ACHN (cell line): ENCODE measurements at regions not wholly inside any gene's neighbourhood (a gene's known extent, or its start where the extent isn't known, plus 50 kb on each side); places are given as distances from the start of the nearest gene placed in this dataset.

Experiments
- DNase-seq: peaks from one replicate; pipeline ENCODE4 v3.0.0-alpha.2; 2015
- in situ Hi-C: cut with HindIII; loops from 2 replicates; pipeline ENCODE4 v1.10.0; 2017; ENCODE audit warnings: low sequenced_read_pairs, low pct_ligation_motif_present, low pct_unique_long_range_greater_than_20kb

GRCh38 chr5:26828294-26828693 is 210.1 kb downstream of the CDH9 start:
- in situ Hi-C loops: no loop called here
- no peak for DNase-seq

GRCh38 chr5:26813235-26813634 is 225.2 kb downstream of the CDH9 start:
- DNase-seq: no peak
- in situ Hi-C loops: no loop called here

GRCh38 chr5:26812714-26813113 is 225.7 kb downstream of the CDH9 start:
- DNase-seq: no peak
- in situ Hi-C loops: no loop called here

GRCh38 chr5:26807231-26808199 is 230.9 kb downstream of the CDH9 start:
- in situ Hi-C loops: no loop called here
- DNase-seq: no peak

GRCh38 chr5:26805076-26805475 is 233.3 kb downstream of the CDH9 start:
- in situ Hi-C loops: no loop called here
- peak; percentile 8 for DNase-seq

- in situ Hi-C loops: no loop called here
- DNase-seq: no peak
Observed at GRCh38 chr5:26802944-26803343, 235.4 kb downstream of the CDH9 start.

GRCh38 chr5:26791433-26791832 is 247.0 kb downstream of the CDH9 start:
- no peak for DNase-seq
- in situ Hi-C loops: no loop called here

- DNase-seq: no peak
- in situ Hi-C loops: no loop called here
Observed at GRCh38 chr5:26791021-26791420, 247.4 kb downstream of the CDH9 start.

- no peak for DNase-seq
- in situ Hi-C loops: no loop called here
Observed at GRCh38 chr5:26763215-26763614, 275.2 kb downstream of the CDH9 start.

- no peak for DNase-seq
- in situ Hi-C loops: no loop called here
Observed at GRCh38 chr5:26761446-26761845, 276.9 kb downstream of the CDH9 start.

- in situ Hi-C loops: no loop called here
- DNase-seq: no peak
Observed at GRCh38 chr5:26761045-26761444, 277.3 kb downstream of the CDH9 start.

- no peak for DNase-seq
- in situ Hi-C loops: no loop called here
Observed at GRCh38 chr5:26757941-26758340, 280.4 kb downstream of the CDH9 start.

- no peak for DNase-seq
Observed at GRCh38 chr5:26749829-26750228, 288.6 kb downstream of the CDH9 start.

GRCh38 chr5:26740182-26740581 is 298.2 kb downstream of the CDH9 start:
- in situ Hi-C loops: no loop called here
- no peak for DNase-seq

More at GRCh38 chr5:26749829-26750228, 288.6 kb downstream of the CDH9 start:
- in situ Hi-C loops: no loop called here

GRCh38 chr5:26737348-26738265 is 300.8 kb downstream of the CDH9 start:
- no peak for DNase-seq
- in situ Hi-C loops: no loop called here

- no peak for DNase-seq
- in situ Hi-C loops: no loop called here
Observed at GRCh38 chr5:26727916-26728315, 310.5 kb downstream of the CDH9 start.

GRCh38 chr5:26719803-26720202 is 318.6 kb downstream of the CDH9 start:
- in situ Hi-C loops: no loop called here
- no peak for DNase-seq

- DNase-seq: peak; percentile 63
- in situ Hi-C loops: no loop called here
Observed at GRCh38 chr5:26700759-26701384, 337.5 kb downstream of the CDH9 start.

- in situ Hi-C loops: no loop called here
- no peak for DNase-seq
Observed at GRCh38 chr5:26692952-26693351, 345.4 kb downstream of the CDH9 start.
